NCI-H2171 (cell line): ENCODE measurements at regions not wholly inside any gene's neighbourhood (a gene's known extent, or its start where the extent isn't known, plus 50 kb on each side); places are given as distances from the start of the nearest gene placed in this dataset.

Experiments used
- DNase-seq: peaks from one replicate; lab custom pipeline; 2025; lab: John Stamatoyannopoulos, UW

DNA sequence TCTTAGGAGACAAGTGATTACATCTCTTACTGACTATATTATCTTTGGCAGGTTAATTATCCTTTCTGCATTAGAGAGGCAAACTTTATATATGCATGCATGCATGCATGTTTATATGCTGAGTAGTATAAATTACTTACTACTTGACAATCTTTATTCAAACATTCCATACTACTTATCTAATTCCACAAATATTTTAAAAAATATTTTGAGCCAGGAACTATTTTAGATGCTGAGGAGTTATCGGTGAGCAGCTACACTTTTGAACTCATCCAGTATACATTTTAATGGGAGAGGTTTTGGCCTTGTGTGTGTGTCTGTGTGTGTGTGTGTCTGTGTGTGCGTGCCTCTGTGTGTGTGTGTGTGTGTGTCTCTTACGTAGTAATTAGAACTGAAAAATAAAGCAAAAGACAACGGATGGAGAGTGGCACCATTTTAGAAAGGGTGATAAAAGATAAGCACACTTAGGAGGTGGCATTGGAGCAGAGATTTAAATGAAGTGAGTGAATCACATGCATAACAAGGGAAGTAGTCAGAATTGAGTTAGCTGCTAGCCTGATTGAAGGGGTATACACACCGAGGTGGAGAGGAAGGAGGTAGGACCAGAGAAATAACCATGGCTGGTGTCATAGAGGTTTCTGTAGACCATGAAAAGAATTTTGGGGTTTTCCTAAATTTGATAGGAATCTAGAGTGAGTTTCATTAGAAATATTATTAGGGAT, 1488.4 kb downstream of the MRPL39 start:
- no peak for DNase-seq

DNA sequence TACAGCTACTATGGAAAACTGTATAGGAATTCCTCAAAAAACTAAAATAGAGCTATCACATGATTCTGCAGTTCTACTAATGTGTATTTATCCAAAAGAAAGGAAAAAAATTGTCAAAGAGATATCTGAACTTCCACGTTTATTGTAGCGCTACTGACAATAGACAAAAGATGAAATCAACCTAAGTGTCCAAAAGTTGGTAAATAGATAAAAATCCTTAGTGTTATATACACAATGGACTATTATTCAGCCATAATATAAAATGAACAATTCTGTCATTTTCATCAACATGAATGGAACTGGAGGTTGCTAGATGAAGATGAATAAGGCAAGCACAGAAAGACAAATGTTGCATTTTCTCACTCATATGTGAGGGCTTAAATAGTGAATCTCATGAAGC, 1492.1 kb downstream of the MRPL39 start:
- DNase-seq: no peak

DNA sequence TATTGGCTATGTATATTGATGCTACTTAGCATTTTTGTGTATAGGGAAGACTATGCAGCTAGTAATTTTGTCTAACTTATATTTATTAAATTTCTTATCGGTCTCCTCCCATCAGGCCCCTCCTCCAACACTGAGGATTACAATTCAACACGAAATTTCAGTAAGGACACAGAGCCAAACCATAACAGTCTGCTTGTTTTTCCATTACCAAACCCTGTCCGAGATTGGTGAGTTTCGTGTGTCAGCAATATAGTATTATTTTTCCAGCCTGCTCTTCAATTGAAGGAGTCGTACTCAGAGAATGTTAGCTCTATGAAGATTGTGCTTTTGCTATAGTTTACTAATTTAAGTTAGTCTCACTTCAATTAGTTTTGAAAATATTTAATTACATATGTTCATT, 1495.3 kb downstream of the MRPL39 start:
- DNase-seq: no peak

DNA sequence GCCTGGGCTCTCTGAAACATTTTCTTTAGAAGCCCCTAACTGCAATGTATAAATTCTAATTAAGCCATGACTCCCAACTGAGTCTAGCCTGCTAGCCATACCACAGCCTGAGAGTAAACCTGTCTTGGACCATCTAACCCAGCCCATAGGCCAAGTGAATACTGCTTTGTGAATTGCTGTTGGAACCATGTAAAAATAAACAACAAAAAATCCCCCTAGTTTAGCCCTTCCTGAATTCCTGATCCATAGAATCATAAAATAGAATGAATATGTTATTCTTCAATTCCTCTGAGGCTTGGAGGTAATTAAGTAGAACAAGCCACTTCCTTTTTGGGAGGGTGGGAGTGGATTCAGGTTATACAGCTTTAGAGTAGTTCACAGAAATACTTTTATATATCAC, 1496.4 kb downstream of the MRPL39 start:
- DNase-seq: no peak

DNA sequence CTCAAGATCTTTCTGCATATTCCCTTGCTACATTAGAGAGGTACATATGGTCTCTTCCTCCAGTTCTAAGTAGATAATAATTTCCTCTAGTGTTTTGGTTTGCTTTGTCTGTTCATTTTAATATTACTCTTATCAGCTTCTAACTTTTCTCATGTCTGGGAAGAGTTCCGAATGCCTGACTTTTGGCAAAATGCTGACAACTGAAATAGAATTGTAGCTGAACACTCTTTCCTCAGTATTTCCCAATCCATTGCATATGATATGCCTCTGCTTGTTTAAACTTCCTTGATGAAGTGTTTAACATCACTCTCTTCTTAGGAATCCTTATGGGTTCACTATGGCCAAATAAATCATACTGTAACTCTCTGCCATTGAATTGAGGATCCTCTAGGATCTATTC, 1510.1 kb downstream of the MRPL39 start:
- no peak for DNase-seq

DNA sequence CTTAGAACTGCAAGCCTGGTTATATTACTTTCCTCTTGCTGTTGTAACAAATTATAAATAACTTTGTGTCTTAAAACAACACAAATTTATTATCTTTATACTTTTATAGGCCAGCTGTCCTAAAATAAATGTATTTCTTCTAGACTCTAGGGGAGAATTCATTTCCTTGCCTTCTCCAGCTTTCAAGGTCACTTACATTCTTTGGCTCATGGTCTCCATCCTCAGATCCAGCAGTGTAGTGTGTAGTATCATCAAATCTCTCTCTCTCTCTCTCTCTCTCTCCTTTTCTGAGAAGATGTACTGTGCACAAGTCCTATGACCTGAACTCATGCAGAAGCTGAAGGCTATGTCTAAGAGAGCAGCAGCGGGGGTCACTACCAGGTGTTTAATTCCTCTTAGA, 1510.6 kb downstream of the MRPL39 start:
- DNase-seq: no peak

DNA sequence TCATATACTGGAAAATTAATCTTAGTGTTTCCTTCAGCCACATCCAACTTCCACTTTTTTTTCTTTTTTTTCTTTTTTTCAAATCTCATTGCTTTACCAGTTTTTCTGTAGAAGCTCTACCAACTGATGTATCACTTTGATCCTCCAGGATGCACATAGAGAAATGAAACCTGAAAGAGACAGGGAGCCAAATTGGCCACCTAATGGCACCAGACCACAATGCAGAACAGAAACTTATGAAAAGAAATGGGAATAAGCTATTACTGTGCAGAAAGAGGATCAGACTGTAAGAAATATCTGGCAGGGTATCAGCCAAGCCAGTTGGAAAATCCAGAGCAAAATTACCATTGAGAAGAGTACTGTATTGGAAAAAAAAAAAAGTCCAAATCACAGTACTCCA, 1514.2 kb downstream of the MRPL39 start:
- no peak for DNase-seq

DNA sequence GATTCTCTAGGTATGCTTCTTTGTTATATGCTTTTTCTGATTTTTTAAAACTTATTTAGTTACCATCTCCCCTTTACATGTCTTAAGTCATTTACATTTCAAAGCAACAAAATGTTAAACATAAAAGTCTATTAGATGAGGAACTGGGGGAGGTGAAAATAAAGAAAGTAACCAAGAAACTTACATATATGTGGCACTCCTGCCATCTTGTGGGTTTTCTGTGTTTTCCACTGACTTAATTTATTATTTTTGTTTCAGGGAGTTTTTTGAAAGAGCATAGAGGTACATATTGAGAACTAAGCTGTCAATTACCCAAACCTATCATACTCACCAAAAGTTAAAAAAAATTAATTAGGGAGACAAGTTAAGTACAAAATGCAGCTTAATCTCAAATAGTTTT, 1531.1 kb downstream of the MRPL39 start:
- DNase-seq: no peak

DNA sequence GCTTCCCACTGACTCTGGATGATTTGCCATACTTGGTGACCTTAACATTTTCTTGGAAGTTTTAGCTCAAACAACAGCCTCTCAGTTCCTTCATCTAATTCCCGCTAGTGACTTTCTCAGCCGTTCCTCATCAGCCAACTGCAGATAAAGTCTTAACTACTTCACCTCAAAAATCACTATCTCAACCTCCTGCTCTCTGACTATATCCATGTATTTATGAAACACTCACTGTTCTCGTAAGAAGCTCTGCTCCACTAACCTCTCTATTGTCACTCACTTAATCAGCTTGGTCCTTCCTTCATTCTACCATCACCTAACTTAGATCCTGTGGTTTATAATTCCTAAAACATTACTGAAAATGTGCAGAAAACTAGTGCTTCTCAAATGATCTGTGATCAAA, 1551.6 kb downstream of the MRPL39 start:
- DNase-seq: no peak

DNA sequence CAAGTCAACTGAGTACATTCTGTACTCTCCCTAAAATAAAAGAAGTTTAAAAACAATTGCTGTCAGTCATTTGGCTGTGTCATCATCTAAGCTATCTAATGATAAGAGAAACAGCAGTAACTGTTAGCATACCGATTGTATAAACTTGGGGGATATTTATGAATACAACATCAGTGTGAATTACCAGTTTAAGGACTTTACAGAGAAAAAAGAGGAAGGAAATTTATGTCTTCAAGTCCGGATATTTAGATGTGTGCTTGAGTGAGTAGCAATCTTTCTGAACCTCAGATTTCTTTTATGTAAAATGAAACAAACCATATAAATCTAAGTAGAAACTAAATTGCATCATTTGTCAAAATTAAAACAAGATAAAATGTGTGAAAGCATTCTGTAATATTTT, 1557.0 kb downstream of the MRPL39 start:
- DNase-seq: no peak

DNA sequence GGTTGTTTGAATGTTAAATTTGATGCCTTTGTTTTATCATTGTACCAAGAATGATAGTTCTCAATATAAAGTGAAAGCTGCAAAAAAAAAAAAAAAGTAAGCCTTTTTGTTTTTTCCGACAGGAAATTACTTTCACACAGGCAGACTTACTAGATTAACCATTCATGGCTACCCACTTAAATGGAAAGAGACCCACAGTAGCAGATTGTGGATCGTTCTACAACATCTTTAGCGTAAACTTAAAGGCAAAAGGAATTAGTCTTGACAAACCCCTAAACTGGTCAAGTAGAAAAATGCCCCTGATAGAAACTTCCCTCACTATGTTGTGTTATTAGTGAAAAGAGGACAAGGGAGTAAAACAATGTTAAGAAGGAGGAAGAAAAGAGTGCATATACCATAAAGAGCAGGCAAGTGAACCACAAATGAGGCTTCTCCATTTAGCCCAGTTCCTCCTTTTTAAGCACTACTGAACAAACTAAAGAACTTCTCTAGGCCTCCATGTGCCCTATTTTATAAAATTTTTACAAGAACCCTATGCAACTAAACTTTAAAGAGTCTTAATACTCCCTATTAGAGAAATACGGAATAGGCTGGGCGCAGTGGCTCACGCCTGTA, 1560.3 kb downstream of the MRPL39 start:
- no peak for DNase-seq

DNA sequence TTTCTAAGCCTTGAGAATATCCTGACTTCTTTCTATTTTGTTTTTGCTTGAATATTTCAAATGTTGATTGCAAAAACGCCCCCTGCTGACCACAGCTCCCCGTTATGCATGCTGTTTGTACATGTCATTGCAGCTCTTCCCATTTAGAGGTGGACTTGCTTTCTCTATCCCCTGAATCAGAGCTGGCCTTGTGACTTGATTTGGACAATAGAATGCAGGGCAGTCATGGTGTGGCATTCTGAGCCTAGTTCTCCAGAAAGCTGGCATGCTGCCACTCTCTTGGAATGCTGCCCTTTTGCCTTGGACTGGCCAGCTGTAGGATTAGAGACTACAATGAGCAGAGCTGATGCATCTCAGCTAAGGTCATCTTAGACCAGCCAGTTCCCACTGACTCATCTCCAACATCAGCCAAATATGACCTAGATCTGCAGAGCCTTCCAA, 1561.5 kb downstream of the MRPL39 start:
- DNase-seq: no peak

DNA sequence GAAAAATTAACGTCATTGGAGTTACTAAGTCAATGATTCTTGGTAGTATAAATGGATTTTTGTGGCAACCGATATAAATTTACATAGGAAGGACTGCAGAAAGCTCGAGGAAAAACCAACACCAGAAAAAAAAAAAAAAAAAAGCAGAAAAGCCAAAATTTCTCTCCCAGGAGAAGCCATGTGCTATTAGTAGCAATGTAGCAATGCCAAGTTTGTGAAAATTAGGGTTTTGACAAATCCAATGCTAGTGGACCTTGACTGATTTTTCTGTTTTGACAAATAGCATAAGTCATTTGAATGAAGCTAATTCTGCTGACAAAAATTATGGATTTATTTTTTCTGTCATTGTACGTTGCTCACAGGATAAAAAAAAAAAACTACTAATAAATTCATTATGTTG, 1561.9 kb downstream of the MRPL39 start:
- no peak for DNase-seq

DNA sequence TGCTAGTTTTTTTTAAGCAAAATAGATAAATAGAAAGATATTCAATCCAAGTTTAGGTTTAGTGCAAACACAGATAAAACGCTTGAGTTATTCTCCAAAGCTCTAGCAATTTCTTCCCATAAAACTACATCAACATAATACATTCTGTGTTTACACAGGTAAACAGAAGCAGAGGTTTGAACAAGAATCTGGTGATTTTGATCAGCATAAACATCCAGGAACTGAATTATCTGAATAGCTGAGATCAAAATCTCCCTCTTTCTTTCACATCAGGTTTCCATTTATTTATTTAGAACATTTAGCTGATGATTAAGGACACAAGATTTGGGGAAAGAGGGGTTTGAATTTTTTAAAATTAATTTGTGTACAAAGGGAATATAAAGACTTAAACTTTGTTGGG, 1564.6 kb downstream of the MRPL39 start:
- no peak for DNase-seq

DNA sequence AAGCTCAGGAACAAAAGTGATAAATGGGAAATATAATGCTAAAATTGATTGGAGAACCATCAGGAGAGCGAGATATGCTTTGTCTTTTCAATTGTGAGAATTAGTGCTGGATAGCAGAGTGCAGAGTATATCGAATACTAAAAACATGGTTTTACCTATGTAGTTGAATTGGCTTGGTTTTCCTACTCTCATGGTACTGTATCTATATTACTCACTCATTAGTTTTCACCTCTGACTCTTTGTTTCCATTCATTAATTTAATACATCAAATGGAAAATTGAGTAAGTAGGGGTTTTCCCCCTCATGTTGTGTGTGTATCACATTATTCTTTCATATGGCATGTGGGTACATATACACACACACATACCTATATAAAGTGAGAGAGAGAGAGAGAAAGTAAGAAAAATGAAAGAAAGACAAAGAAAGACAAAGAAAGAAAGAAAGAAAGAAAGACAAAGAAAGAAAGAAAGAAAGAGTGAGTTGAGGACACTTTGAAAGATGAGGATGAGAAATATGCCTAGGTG, 1574.5 kb downstream of the MRPL39 start:
- no peak for DNase-seq

DNA sequence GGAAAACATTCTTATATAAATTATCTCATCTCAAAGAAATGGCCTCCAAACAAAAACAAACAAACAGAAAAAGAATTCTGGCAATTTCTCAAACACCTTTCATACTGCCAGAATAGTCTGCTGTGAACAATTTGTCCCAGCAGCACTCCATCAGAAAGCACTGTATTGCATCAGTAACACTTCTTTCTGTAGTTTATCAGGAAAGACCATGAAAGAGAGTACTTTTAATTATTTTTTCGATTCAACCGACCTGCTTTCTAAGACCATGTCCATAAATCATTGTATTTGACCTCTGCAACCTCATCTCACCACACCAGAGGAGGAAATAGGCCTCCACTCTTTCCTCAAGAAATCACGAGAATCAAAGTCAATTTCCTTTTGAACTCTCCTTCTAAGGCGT, 1579.9 kb downstream of the MRPL39 start:
- DNase-seq: no peak

DNA sequence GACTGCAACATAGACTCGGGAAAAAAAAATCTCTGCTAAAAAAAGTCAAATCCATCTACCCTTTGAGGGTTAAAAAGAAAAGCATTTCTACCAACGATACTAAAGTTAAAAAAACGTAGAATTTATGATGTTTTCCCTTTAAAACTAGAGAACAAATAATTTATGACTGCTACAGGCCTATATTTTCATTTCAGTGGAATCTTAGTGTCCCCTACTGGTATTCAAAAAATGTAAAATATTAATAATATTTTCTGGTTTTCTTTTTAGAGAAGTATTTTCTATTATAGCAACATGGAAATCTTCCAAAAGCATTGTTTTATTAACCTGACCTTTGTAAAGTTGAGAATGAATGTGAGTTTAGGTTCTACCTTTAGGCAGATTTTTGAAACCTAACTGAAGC, 1582.2 kb downstream of the MRPL39 start:
- DNase-seq: no peak

DNA sequence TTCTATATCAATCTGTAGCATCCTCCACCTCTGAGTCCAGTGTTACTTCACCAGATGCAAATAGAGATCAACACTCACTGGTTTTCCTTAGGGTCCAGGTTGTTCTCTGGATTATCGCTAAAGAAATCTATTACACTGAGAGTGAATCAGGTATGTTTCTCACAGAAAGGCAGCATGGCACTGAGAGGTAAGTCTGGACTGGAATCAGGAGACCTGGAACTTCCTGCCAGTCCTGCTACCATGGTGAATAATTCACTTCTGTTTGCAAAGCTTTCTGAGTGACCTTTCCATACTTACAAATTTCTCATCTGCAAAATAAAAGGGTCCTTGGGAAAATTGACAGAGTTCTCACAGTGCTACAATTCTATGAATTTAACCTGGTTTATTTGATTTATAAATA, 1583.3 kb downstream of the MRPL39 start:
- DNase-seq: no peak

DNA sequence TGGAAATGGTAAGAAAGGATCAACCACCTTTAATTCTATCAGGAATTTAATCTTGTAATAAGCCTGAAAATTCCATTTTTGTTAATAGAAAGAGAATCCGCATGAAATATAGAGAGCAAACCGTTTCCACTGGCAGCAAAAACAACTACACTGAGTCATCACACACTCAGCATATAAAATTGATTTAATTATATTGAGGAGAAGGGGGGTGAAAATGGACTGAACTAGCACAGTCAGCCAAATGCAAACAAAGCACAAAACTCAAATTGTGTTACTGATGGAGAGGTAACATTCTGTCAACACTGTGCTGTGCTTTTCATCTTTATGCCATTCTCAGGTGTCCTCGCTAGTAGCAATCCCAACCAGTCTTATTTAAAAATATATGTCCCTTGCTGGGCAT, 1583.9 kb downstream of the MRPL39 start:
- DNase-seq: no peak

DNA sequence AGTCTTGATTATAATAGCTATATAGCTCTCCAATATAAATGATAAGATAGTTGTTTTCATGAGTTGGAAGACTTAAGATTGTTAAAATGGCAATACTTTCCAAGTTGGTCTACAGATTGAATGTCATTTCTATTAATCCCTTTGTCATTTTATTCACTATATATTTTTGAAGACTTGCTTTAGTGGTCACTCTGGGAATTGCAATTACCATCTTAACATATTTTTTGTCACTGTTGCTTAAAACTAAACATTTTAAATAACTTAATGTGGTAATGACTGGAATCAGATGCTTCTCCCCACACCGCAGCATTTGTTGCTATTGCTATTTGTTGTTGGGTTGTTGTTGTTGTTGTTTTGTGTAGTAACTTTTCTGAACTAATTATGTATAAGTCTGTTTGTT, 1592.9 kb downstream of the MRPL39 start:
- no peak for DNase-seq

DNA sequence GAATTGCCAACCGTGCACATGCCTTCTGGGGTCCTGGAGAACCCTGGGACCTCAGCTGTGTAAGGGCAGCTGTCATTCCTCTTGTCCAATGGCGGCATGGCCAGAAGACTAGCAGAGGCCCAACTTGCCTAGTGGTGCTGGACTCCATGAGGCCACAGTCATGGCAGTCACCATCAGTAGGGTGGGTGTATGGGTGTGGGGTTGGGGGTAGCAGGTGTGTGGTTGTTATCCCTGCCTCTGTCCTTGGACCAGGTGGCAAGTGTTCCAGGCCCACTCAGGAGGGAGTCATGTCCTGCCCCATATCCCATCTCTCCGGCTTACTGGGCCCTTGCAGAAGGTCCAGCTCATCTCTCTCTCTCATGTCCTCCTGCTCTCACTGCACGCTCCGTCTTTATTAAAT, 1596.2 kb downstream of the MRPL39 start:
- no peak for DNase-seq

DNA sequence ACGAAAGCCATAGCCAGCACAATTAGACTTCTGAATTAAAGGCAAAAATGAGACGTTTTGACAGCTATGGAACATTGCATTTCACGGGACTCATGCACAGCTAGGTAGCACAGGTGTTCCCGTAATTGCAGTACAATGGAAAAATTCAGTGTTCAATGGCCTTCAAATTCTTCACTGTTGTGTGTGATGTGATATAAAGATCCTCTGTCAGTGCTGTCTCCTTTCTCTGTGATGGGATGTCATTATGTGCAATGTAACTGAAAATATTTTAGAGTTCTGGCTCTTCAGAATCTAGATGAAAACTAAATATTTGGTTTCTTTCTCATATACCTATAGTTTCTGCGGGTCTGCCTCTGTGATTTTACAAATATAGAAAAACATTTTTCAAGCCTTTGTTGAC, 1599.7 kb downstream of the MRPL39 start:
- DNase-seq: no peak

DNA sequence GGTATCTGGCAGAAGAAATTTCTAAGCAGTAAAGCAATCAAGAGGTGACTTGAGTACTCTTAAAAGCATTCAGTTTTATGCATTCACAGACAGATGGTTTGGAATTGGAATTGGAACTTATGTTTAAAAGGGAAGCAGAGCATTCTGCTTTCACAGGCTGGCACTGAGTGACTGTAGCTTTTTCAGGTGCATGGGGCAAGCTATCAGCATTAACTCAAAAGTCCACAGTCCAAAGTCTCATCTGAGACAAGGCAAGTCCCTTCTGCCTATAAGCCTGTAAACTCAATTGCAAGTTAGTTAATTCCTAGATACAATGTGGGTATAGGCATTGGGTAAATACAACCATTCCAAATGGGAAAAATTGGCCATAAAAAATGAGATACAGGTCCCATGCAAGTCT, 1620.3 kb downstream of the MRPL39 start:
- DNase-seq: no peak

DNA sequence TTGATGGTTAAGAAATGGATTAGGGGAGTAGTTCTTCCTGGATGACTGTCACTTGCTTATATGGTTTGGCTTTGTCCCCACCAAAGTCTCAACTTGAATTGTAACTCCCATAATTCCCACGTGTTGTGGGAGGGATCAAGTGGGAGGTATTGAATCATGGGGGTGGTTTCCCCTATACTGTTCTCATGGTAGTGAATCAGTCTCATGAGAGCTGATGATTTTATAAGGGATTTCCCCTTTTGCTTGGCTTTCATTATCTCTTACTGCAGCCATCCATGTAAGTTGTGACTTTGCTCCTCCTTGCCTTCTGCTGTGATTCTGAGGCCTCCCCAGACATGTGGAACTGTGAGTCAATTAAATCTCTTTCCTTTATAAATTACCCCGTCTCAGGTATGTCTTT, 1621.1 kb downstream of the MRPL39 start:
- DNase-seq: no peak
